K562 (cell line): ENCODE measurements at regions not wholly inside any gene's neighbourhood (a gene's known extent, or its start where the extent isn't known, plus 50 kb on each side); places are given as distances from the start of the nearest gene placed in this dataset.

Experiments used
- BMI1 ChIP-seq: fragments of 150-350 bp; IDR thresholded peaks from 2 replicates; pipeline ENCODE4 v1.6.1; 2014; ENCODE audit warnings: low read length
- MAFK ChIP-seq: IDR thresholded peaks from 2 replicates; pipeline ENCODE4 v1.6.1; 2011; ENCODE audit warnings: low read length, improper control_type of control experiment
- MTA2 ChIP-seq: fragments of 450-650 bp; IDR thresholded peaks from 2 replicates; pipeline ENCODE4 v1.6.1; 2016; ENCODE audit warnings: low read depth
- NFATC3 ChIP-seq: fragments of 450-650 bp; IDR thresholded peaks from 2 replicates; pipeline ENCODE4 v1.6.1; 2017; ENCODE audit warnings: mild to moderate bottlenecking
- RERE ChIP-seq: sonication (generic); formaldehyde crosslinking; IDR thresholded peaks from 2 replicates; pipeline ENCODE4 v1.8.0; 2023; ENCODE audit warnings: missing genetic modification reagents, mild to moderate bottlenecking, borderline replicate concordance
- THAP7 ChIP-seq: fragments of 250-450 bp; sonication (Bioruptor Pico); IDR thresholded peaks from 2 replicates; pipeline ENCODE4 v1.5.0; 2021
- ZBTB40 ChIP-seq, 2 experiments: fragments of 450-650 bp in 1 of 2; sonication (generic) in 1 of 2; formaldehyde crosslinking in 1 of 2; IDR thresholded peaks; 2 replicates each; pipeline versions ENCODE4 v1.7.1 to v1.9.0; 2016 to 2022; ENCODE audit warnings: inconsistent platforms in 1 of 2, mild to moderate bottlenecking in 1 of 2, missing genetic modification reagents in 1 of 2
- ZKSCAN3 ChIP-seq: fragments of 250-450 bp; sonication (Bioruptor Pico); IDR thresholded peaks from 2 replicates; pipeline ENCODE4 v1.4.0; 2020
- ZNF316 ChIP-seq: fragments of 450-650 bp; IDR thresholded peaks from 2 replicates; pipeline ENCODE4 v1.6.1; 2016
- ZNF780A ChIP-seq: fragments of 250-450 bp; sonication (Bioruptor Pico); IDR thresholded peaks from 2 replicates; pipeline ENCODE4 v1.5.0; 2021; ENCODE audit warnings: mild to moderate bottlenecking

- TF ChIP-seq RERE (CRISPR knock-in tag) = no peak
- no peak for TF ChIP-seq NFATC3
- no peak for TF ChIP-seq ZKSCAN3
- TF ChIP-seq THAP7 (CRISPR knock-in tag) = no peak
- TF ChIP-seq BMI1 = no peak
- TF ChIP-seq MTA2 = no peak
- TF ChIP-seq ZNF780A = no peak
- TF ChIP-seq MAFK = no peak
- TF ChIP-seq ZNF316 = no peak
- TF ChIP-seq ZBTB40 (IDR thresholded peaks at IDR 0.05) = no peak
- TF ChIP-seq ZBTB40 (CRISPR knock-in tag; IDR thresholded peaks at IDR 0.05) = no peak
Observed at GRCh38 chr7:22664988-22665798, 61.8 kb upstream of the IL6 start (continued).
